ENCODE measurements at regions not wholly inside any gene's neighbourhood (a gene's known extent, or its start where the extent isn't known, plus 50 kb on each side); places are given as distances from the start of the nearest gene placed in this dataset.

- TF ChIP-seq, protein P1, sequence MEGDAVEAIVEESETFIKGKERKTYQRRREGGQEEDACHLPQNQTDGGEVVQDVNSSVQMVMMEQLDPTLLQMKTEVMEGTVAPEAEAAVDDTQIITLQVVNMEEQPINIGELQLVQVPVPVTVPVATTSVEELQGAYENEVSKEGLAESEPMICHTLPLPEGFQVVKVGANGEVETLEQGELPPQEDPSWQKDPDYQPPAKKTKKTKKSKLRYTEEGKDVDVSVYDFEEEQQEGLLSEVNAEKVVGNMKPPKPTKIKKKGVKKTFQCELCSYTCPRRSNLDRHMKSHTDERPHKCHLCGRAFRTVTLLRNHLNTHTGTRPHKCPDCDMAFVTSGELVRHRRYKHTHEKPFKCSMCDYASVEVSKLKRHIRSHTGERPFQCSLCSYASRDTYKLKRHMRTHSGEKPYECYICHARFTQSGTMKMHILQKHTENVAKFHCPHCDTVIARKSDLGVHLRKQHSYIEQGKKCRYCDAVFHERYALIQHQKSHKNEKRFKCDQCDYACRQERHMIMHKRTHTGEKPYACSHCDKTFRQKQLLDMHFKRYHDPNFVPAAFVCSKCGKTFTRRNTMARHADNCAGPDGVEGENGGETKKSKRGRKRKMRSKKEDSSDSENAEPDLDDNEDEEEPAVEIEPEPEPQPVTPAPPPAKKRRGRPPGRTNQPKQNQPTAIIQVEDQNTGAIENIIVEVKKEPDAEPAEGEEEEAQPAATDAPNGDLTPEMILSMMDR (IDR thresholded peaks at IDR 0.05) = no peak
- no peak for TF ChIP-seq POLR2AphosphoS5 (IDR thresholded peaks at IDR 0.05)
These were observed 421.1 kb downstream of the KIF4B start for GRCh38 chr5:155434681-155435080.
